K562 (cell line): ENCODE measurements at regions not wholly inside any gene's neighbourhood (a gene's known extent, or its start where the extent isn't known, plus 50 kb on each side); places are given as distances from the start of the nearest gene placed in this dataset.

Source experiments
- EP300 ChIP-seq: IDR thresholded peaks from 2 replicates; pipeline ENCODE4 v1.6.1; 2012; ENCODE audit warnings: low read length, improper control_type of control experiment
- ESRRA ChIP-seq: fragments of 450-650 bp; IDR thresholded peaks from 2 replicates; pipeline ENCODE4 v1.6.1; 2014; ENCODE audit warnings: low read depth, mild to moderate bottlenecking, moderate library complexity, borderline replicate concordance
- JUND ChIP-seq, 2 experiments: IDR thresholded peaks; 2 replicates in 1 of 2; 3 replicates in 1 of 2; pipeline ENCODE4 v1.6.1; 2011; ENCODE audit warnings: borderline replicate concordance in 2 of 2, low read depth in 2 of 2, low read length in 2 of 2, improper control_type of control experiment in 1 of 2, missing biosample characterization in 1 of 2, missing genetic modification characterization in 1 of 2, missing genetic modification reagents in 1 of 2
- MXI1 ChIP-seq: IDR thresholded peaks from 2 replicates; pipeline ENCODE4 v1.6.1; 2011; ENCODE audit warnings: low read depth, mild to moderate bottlenecking, improper control_type of control experiment, low read length
- NFYB ChIP-seq: IDR thresholded peaks from 2 replicates; pipeline ENCODE4 v1.6.1; 2011; ENCODE audit warnings: mild to moderate bottlenecking, moderate library complexity; ENCODE audit not compliant: insufficient read length; ENCODE audit errors: extremely low read depth
- NRF1 ChIP-seq, 2 experiments: fragments of 450-650 bp; IDR thresholded peaks in 1 of 2; conservative IDR thresholded peaks in 1 of 2; 2 replicates each; pipeline ENCODE4 v1.6.1; 2014; ENCODE audit warnings: mild to moderate bottlenecking in 2 of 2
- POLR2AphosphoS5 ChIP-seq: IDR thresholded peaks from 2 replicates; pipeline ENCODE4 v1.6.1; 2011; ENCODE audit warnings: mild to moderate bottlenecking, low read depth, low read length, moderate library complexity; ENCODE audit not compliant: control insufficient read depth, insufficient read depth
- SMAD1 ChIP-seq: fragments of 150-350 bp; IDR thresholded peaks from 2 replicates; pipeline ENCODE4 v1.6.1; 2014; ENCODE audit warnings: low read length, low read depth; ENCODE audit not compliant: partially characterized antibody
- ZFX ChIP-seq: sonication (generic); formaldehyde crosslinking; IDR thresholded peaks from 2 replicates; pipeline ENCODE4 v1.8.0; 2022; ENCODE audit warnings: mild to moderate bottlenecking, missing genetic modification reagents, moderate library complexity
- ZNF384 ChIP-seq: IDR thresholded peaks from 2 replicates; pipeline ENCODE4 v1.6.1; 2012; ENCODE audit warnings: low read depth, low read length, improper control_type of control experiment

- TF ChIP-seq MXI1 (no peak), JUND (IDR thresholded peaks at IDR 0.05; ENCODE audit: borderline replicate concordance, low read depth, low read length) (no peak), JUND (tag; IDR thresholded peaks at IDR 0.05; ENCODE audit: borderline replicate concordance, low read depth, low read length) (no peak), NFYB (no peak), ZFX (CRISPR knock-in tag) (no peak), ESRRA (no peak), POLR2AphosphoS5 (no peak), ZNF384 (no peak), EP300 (no peak), SMAD1 (no peak), NRF1 (conservative IDR thresholded peaks at IDR 0.05 in 1 of 2, IDR thresholded peaks at IDR 0.05 in 1 of 2) (no peak)
Observed at GRCh38 chr11:91397134-91397468, 827.5 kb upstream of the FAT3 start.
